Keratinocyte (primary cell): ENCODE measurements at regions not wholly inside any gene's neighbourhood (a gene's known extent, or its start where the extent isn't known, plus 50 kb on each side); places are given as distances from the start of the nearest gene placed in this dataset.

Experiments used
- CTCF ChIP-seq, 3 experiments: IDR thresholded peaks in 1 of 3; conservative IDR thresholded peaks in 1 of 3; optimal IDR thresholded peaks in 1 of 3; 2 replicates in 2 of 3; 3 replicates in 1 of 3; pipeline versions ENCODE3 to v1.5.1; 2011; ENCODE audit warnings: low read length in 3 of 3, mild to moderate bottlenecking in 3 of 3, moderate library complexity in 2 of 3, control low read depth in 1 of 3, inconsistent platforms in 1 of 3; ENCODE audit not compliant: insufficient read depth in 2 of 3; ENCODE audit errors: extremely low read depth in 1 of 3
- EZH2 ChIP-seq: IDR thresholded peaks from one replicate; pipeline ENCODE4 v1.6.1; 2012; ENCODE audit warnings: inconsistent platforms, mild to moderate bottlenecking, low read length, moderate library complexity

DNA sequence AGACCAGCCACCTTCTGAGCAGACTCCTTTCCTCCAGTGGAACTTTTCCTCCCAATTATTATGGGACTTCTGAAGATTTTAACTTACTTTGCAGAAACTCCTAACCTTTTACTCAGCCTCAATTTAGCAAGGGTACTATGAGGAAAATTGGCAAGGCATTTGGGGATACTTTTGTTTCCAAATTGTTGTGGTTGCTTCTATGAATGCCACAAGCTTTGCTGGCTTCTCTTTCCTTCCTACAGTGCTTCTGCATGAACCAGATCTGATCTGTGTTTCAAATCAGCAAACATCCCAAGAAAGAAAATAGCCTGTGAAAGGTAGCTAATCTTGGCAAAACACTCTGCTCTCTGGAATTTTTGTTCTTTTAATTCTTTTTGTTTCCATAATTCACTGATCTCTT lies 57.3 kb upstream of the TAF11L2 start:
- no peak for TF ChIP-seq CTCF (optimal IDR thresholded peaks at IDR 0.05 in 1 of 3, IDR thresholded peaks at IDR 0.05 in 1 of 3, conservative IDR thresholded peaks at IDR 0.05 in 1 of 3; ENCODE audit: extremely low read depth in 1 of 3, insufficient read depth in 2 of 3, low read length in 3 of 3)
- TF ChIP-seq EZH2, result no peak
